ENCODE measurements at regions not wholly inside any gene's neighbourhood (a gene's known extent, or its start where the extent isn't known, plus 50 kb on each side); places are given as distances from the start of the nearest gene placed in this dataset.

- no peak for DNase-seq
Observed at GRCh38 chr9:1598270-1598669, 416.9 kb upstream of the SMARCA2 start.

GRCh38 chr9:1599961-1600360 lies 415.2 kb upstream of the SMARCA2 start:
- no peak for DNase-seq

GRCh38 chr9:1604942-1605560 lies 410.1 kb upstream of the SMARCA2 start:
- DNase-seq: no peak

GRCh38 chr9:1606253-1606652 lies 408.9 kb upstream of the SMARCA2 start:
- DNase-seq: no peak

GRCh38 chr9:1612886-1613285 lies 402.3 kb upstream of the SMARCA2 start:
- no peak for DNase-seq

- no peak for DNase-seq
Observed at GRCh38 chr9:1617419-1617818, 397.7 kb upstream of the SMARCA2 start.

- DNase-seq: no peak
Observed at GRCh38 chr9:1619915-1620710, 395.0 kb upstream of the SMARCA2 start.

GRCh38 chr9:1637401-1637800 lies 377.7 kb upstream of the SMARCA2 start:
- DNase-seq: no peak

- no peak for DNase-seq
Observed at GRCh38 chr9:1639166-1639565, 376.0 kb upstream of the SMARCA2 start.

- DNase-seq: no peak
Observed at GRCh38 chr9:1647776-1648175, 367.4 kb upstream of the SMARCA2 start.

- DNase-seq: no peak
Observed at GRCh38 chr9:1653282-1653681, 361.9 kb upstream of the SMARCA2 start.

GRCh38 chr9:1658661-1659362 lies 356.3 kb upstream of the SMARCA2 start:
- no peak for DNase-seq

GRCh38 chr9:1659363-1659690 lies 355.8 kb upstream of the SMARCA2 start:
- DNase-seq: no peak

GRCh38 chr9:1668441-1668840 lies 346.7 kb upstream of the SMARCA2 start:
- DNase-seq: no peak

GRCh38 chr9:1673300-1673699 lies 341.8 kb upstream of the SMARCA2 start:
- no peak for DNase-seq

- no peak for DNase-seq
Observed at GRCh38 chr9:1676771-1677170, 338.4 kb upstream of the SMARCA2 start.

- no peak for DNase-seq
Observed at GRCh38 chr9:1683951-1684350, 331.2 kb upstream of the SMARCA2 start.

GRCh38 chr9:1698991-1699390 lies 316.2 kb upstream of the SMARCA2 start:
- no peak for DNase-seq

GRCh38 chr9:1701113-1701512 lies 314.0 kb upstream of the SMARCA2 start:
- no peak for DNase-seq

- no peak for DNase-seq
Observed at GRCh38 chr9:1702701-1703100, 312.4 kb upstream of the SMARCA2 start.

- DNase-seq: no peak
Observed at GRCh38 chr9:1707291-1707690, 307.9 kb upstream of the SMARCA2 start.

GRCh38 chr9:1708219-1708618 lies 306.9 kb upstream of the SMARCA2 start:
- DNase-seq: no peak

- no peak for DNase-seq
Observed at GRCh38 chr9:1709347-1709746, 305.8 kb upstream of the SMARCA2 start.

- no peak for DNase-seq
Observed at GRCh38 chr9:1712861-1713450, 302.2 kb upstream of the SMARCA2 start.
